ENCODE measurements at regions not wholly inside any gene's neighbourhood (a gene's known extent, or its start where the extent isn't known, plus 50 kb on each side); places are given as distances from the start of the nearest gene placed in this dataset.

DNA sequence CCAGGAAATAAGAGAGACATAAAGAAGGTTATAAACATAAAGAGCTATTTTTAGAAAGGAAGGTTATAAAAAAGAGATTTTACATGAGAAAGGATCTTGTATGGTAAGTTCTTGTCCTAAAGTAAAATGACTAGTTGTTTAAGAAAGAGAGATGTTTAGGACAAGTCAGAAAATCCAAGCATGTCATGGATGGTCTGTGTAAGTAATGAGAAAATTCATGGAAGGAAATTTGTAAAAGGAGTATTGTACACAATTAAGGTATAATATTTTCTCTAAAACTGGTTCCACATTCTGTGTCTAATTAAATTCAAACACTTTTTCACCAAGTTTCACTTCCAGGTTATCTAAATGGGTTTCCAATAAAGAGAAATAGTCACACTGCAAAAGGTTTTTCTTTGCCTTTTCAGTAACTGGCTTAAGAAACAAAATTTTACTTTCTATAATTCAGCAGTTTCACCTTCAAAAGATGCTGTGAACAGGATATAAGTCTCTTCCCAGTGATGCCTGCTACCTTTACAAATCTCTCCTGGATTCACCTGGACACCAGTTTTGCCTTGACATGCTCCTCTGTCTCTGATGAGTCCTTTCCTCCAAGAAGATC, 455.7 kb downstream of the ZIC1 start:
- no peak overlapping the region for H3K4me3 ChIP-seq
- DNase-seq (ENCODE audit: low spot score in 2 of 2): no peak
- H3K27me3 ChIP-seq: no peaks in the 10 kb centered on the region
- peaks cover 0 to 16% of the 10 kb centered on the region in 2 donors for H3K9me3 ChIP-seq
- TF ChIP-seq, protein P1, sequence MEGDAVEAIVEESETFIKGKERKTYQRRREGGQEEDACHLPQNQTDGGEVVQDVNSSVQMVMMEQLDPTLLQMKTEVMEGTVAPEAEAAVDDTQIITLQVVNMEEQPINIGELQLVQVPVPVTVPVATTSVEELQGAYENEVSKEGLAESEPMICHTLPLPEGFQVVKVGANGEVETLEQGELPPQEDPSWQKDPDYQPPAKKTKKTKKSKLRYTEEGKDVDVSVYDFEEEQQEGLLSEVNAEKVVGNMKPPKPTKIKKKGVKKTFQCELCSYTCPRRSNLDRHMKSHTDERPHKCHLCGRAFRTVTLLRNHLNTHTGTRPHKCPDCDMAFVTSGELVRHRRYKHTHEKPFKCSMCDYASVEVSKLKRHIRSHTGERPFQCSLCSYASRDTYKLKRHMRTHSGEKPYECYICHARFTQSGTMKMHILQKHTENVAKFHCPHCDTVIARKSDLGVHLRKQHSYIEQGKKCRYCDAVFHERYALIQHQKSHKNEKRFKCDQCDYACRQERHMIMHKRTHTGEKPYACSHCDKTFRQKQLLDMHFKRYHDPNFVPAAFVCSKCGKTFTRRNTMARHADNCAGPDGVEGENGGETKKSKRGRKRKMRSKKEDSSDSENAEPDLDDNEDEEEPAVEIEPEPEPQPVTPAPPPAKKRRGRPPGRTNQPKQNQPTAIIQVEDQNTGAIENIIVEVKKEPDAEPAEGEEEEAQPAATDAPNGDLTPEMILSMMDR (IDR thresholded peaks at IDR 0.05): no peak
- TF ChIP-seq POLR2A (IDR thresholded peaks at IDR 0.05) (no peak), POLR2AphosphoS5 (IDR thresholded peaks at IDR 0.05) (no peak)
- H3K27ac ChIP-seq: no peak overlapping the region
- intact Hi-C loops (cut with DNase I; ENCODE audit: low total_unique reads): no loop called here
- H3K4me1 ChIP-seq: no peaks in the 10 kb centered on the region
- H3K36me3 ChIP-seq: no peaks in the 10 kb centered on the region

DNA sequence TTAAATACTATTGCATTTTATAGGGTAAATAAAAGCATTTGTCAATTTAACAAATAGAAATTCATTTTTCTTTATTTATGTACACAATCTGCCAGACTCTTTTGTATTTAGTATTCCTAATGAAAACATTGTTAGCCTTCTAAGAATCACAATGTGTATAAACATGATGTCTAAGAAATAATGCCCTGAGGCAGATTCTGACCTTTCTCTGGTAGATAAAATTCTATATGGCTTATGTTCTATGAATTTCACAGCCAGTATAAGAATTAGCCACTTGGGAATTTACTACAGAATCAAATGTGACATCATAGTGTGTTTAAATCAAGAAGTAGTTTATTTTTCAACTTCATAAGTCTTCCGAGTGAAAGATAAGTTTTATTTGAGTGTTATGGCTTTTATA, 457.4 kb downstream of the ZIC1 start:
- Histone ChIP-seq H3K4me1 (no peaks in the 10 kb centered on the region), H3K4me3 (no peak overlapping the region), H3K36me3 (no peaks in the 10 kb centered on the region), H3K27me3 (no peaks in the 10 kb centered on the region), H3K27ac (no peak overlapping the region), H3K9me3 (peaks cover 0 to 16% of the 10 kb centered on the region in 2 donors)
- TF ChIP-seq, protein P1 (IDR thresholded peaks at IDR 0.05): no peak
- TF ChIP-seq POLR2A (IDR thresholded peaks at IDR 0.05): no peak
- TF ChIP-seq POLR2AphosphoS5 (IDR thresholded peaks at IDR 0.05): no peak
- DNase-seq (ENCODE audit: low spot score in 2 of 2): no peak
- intact Hi-C loops (cut with DNase I; ENCODE audit: low total_unique reads): no loop called here

DNA sequence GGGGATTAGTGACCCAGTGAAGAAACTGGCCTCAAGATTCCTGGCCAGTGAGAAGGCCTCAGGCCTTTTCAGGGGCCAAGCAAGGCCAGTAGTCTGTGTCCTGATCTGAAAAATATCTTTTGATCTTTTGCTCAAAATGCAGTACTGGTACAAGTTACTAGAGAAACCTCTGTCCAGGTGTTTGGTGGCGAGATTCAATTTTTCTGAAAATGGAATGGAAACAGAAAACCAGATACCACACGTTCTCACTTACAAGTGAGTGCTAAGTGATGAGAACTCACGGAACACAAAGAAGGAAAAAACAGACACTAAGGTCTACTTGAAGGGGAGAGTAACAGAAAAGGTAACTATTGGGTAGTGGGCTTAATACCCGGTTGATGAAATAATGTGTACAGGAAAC, 463.4 kb downstream of the ZIC1 start:
- intact Hi-C loops (cut with DNase I; ENCODE audit: low total_unique reads): no loop called here
- no peaks in the 10 kb centered on the region for H3K36me3 ChIP-seq
- DNase-seq (ENCODE audit: low spot score in 2 of 2): no peak
- no peaks in the 10 kb centered on the region for H3K4me1 ChIP-seq
- TF ChIP-seq, protein P1 (IDR thresholded peaks at IDR 0.05): no peak
- TF ChIP-seq POLR2A (IDR thresholded peaks at IDR 0.05) (no peak), POLR2AphosphoS5 (IDR thresholded peaks at IDR 0.05) (no peak)
- peaks cover 0 to 1% of the 10 kb centered on the region in 2 donors for H3K9me3 ChIP-seq
- no peaks in the 10 kb centered on the region for H3K27me3 ChIP-seq
- H3K27ac ChIP-seq: no peak overlapping the region
- no peak overlapping the region for H3K4me3 ChIP-seq

DNA sequence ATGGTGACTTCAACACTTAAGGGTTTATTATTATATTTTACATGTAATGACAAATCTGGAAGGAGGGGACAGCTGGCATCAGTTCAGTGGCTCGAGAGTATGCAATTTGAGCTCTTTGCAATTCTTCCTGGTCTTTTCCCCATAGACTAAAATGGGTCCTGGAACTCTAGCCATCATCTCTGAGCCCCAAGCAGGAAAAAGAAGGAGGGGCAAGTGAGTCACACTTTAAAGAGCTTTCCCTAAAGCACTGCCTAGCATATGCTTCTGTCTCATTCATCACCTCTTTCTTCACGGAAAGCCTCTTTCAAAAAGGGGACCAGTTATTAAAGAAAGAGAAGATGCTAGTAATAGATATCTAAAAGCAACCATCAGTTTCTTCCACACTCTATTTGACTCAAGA, 466.3 kb downstream of the ZIC1 start:
- no peaks in the 10 kb centered on the region for H3K4me1 ChIP-seq
- TF ChIP-seq POLR2A (IDR thresholded peaks at IDR 0.05) (no peak), POLR2AphosphoS5 (IDR thresholded peaks at IDR 0.05) (no peak)
- TF ChIP-seq, protein P1 (IDR thresholded peaks at IDR 0.05): no peak
- intact Hi-C loops (cut with DNase I; ENCODE audit: low total_unique reads): no loop called here

DNA sequence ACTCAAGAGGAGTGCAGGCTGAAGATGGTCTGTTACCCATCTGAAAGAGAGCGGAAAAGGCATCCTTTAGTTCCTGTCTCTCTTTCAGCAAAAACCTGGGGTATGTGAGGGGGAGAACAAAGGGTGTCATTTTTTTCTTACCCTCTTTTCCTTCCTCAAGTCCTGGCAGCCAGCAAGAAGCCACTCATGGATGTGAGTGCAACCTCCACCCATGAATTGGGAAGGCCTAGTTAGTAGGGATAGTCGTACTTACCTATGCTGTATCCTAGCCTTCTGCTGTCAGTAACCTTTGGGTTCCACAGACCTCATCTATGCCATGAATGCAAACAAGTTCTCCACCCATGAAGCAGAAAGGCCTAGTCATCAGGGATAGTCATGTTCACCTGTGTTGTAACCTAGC, 472.8 kb downstream of the ZIC1 start:
- intact Hi-C loops (cut with DNase I; ENCODE audit: low total_unique reads): no loop called here
- Histone ChIP-seq H3K9me3 (peaks cover 32 to 56% of the 10 kb centered on the region in 2 donors), H3K27me3 (no peaks in the 10 kb centered on the region), H3K27ac (no peak overlapping the region), H3K4me3 (no peak overlapping the region), H3K36me3 (no peaks in the 10 kb centered on the region), H3K4me1 (no peaks in the 10 kb centered on the region)
- DNase-seq (ENCODE audit: low spot score in 2 of 2): no peak
- TF ChIP-seq, protein P1 (IDR thresholded peaks at IDR 0.05): no peak
- TF ChIP-seq POLR2A (IDR thresholded peaks at IDR 0.05) (no peak), POLR2AphosphoS5 (IDR thresholded peaks at IDR 0.05) (no peak)

More for the DNA sequence above, 466.3 kb downstream of the ZIC1 start:
- H3K27ac ChIP-seq: no peak overlapping the region
- H3K27me3 ChIP-seq: no peaks in the 10 kb centered on the region
- peaks cover 5 to 25% of the 10 kb centered on the region in 2 donors for H3K9me3 ChIP-seq
- no peaks in the 10 kb centered on the region for H3K36me3 ChIP-seq
- no peak overlapping the region for H3K4me3 ChIP-seq
- DNase-seq (ENCODE audit: low spot score in 2 of 2): no peak

Measured in breast epithelium (tissue), 4 donors.